DOHH2 (cell line): ENCODE measurements at regions not wholly inside any gene's neighbourhood (a gene's known extent, or its start where the extent isn't known, plus 50 kb on each side); places are given as distances from the start of the nearest gene placed in this dataset.

Source experiments
- H3F3A ChIP-seq: fragments of 200-600 bp; sonication (generic), shearing (Covaris generic); 2 replicates; pipeline ENCODE4 v1.6.0; 2016; ENCODE audit warnings: antibody characterized with exemption, mild to moderate bottlenecking; ENCODE audit not compliant: control insufficient read depth, insufficient read depth
- H3K27ac ChIP-seq: fragments of 200-600 bp; sonication (generic); 2 replicates; pipeline ENCODE4 v1.5.1; 2014; ENCODE audit warnings: low read depth, mild to moderate bottlenecking, low read length, moderate library complexity
- H3K27me3 ChIP-seq: fragments of 200-600 bp; sonication (generic); 2 replicates; pipeline ENCODE4 v1.6.1; 2014; ENCODE audit warnings: mild to moderate bottlenecking, low read length, mixed read lengths; ENCODE audit not compliant: control insufficient read depth
- H3K36me3 ChIP-seq: fragments of 200-600 bp; sonication (generic); 2 replicates; pipeline ENCODE4 v1.6.1; 2014; ENCODE audit warnings: mild to moderate bottlenecking, low read length, moderate library complexity, mixed read lengths; ENCODE audit not compliant: control insufficient read depth
- H3K4me1 ChIP-seq: fragments of 200-600 bp; sonication (generic); 2 replicates; pipeline ENCODE4 v1.6.1; 2014; ENCODE audit warnings: mild to moderate bottlenecking, low read length, mixed read lengths; ENCODE audit not compliant: control insufficient read depth
- H3K4me2 ChIP-seq: fragments of 200-600 bp; sonication (generic); 2 replicates; pipeline ENCODE4 v1.6.0; 2014; ENCODE audit warnings: mild to moderate bottlenecking, low read length, moderate library complexity
- H3K4me3 ChIP-seq: fragments of 200-600 bp; sonication (generic); 2 replicates; pipeline ENCODE4 v1.5.1; 2014; ENCODE audit warnings: mild to moderate bottlenecking, low read length, mixed read lengths
- H3K79me2 ChIP-seq: fragments of 200-600 bp; sonication (generic); 2 replicates; pipeline ENCODE4 v1.6.1; 2014; ENCODE audit warnings: mild to moderate bottlenecking, low read length, mixed read lengths; ENCODE audit not compliant: control insufficient read depth
- H3K9me2 ChIP-seq: fragments of 200-600 bp; sonication (generic); replicated peaks from 2 replicates; pipeline ENCODE4 v1.6.1; 2014; ENCODE audit warnings: mild to moderate bottlenecking, low read length, mixed read lengths; ENCODE audit not compliant: control insufficient read depth
- H3K9me3 ChIP-seq: fragments of 200-600 bp; sonication (generic); 2 replicates; pipeline ENCODE4 v1.6.1; 2014; ENCODE audit warnings: antibody characterized with exemption, low read length, mixed read lengths; ENCODE audit not compliant: control insufficient read depth, insufficient read depth
- H4K20me1 ChIP-seq: fragments of 200-600 bp; sonication (generic); 2 replicates; pipeline ENCODE4 v1.6.0; 2014; ENCODE audit warnings: low read depth, mild to moderate bottlenecking, antibody characterized with exemption, low read length, moderate library complexity; ENCODE audit not compliant: control insufficient read depth, insufficient read depth
- CTCF ChIP-seq: fragments of 200-600 bp; sonication (generic); IDR thresholded peaks from one replicate; pipeline ENCODE4 v1.5.1; 2014; ENCODE audit warnings: antibody characterized with exemption, mild to moderate bottlenecking, low read depth, low read length; ENCODE audit not compliant: poor library complexity, severe bottlenecking
- EZH2phosphoT487 ChIP-seq: fragments of 200-600 bp; sonication (generic); IDR thresholded peaks from 2 replicates; pipeline ENCODE4 v1.6.1; 2017; ENCODE audit warnings: borderline replicate concordance, mild to moderate bottlenecking, antibody characterized with exemption, low read length, moderate library complexity, mixed read lengths

GRCh38 chr11:92775003-92775676 is 194.3 kb upstream of the MTNR1B start:
- Histone ChIP-seq H3F3A (no peaks in the 10 kb centered on the region), H3K79me2 (no peaks in the 10 kb centered on the region), H3K36me3 (no peaks in the 10 kb centered on the region), H4K20me1 (no peaks in the 10 kb centered on the region), H3K27ac (no peak overlapping the region), H3K9me2 (no peaks in the 10 kb centered on the region), H3K4me3 (no peak overlapping the region), H3K4me2 (no peak overlapping the region), H3K9me3 (no peaks in the 10 kb centered on the region), H3K4me1 (no peaks in the 10 kb centered on the region), H3K27me3 (no peaks in the 10 kb centered on the region)
- TF ChIP-seq EZH2phosphoT487 (no peak), CTCF (no peak)

- H3K36me3 ChIP-seq: no peaks in the 10 kb centered on the region
- no peaks in the 10 kb centered on the region for H3K9me2 ChIP-seq
- H4K20me1 ChIP-seq: no peaks in the 10 kb centered on the region
- TF ChIP-seq CTCF (no peak), EZH2phosphoT487 (no peak)
- no peaks in the 10 kb centered on the region for H3K27me3 ChIP-seq
- no peaks in the 10 kb centered on the region for H3K4me1 ChIP-seq
- no peak overlapping the region for H3K27ac ChIP-seq
- H3K79me2 ChIP-seq: no peaks in the 10 kb centered on the region
- H3K4me3 ChIP-seq: no peak overlapping the region
- no peak overlapping the region for H3K4me2 ChIP-seq
- H3K9me3 ChIP-seq: no peaks in the 10 kb centered on the region
- H3F3A ChIP-seq: no peaks in the 10 kb centered on the region
Observed at GRCh38 chr11:92776676-92777075, 192.8 kb upstream of the MTNR1B start.

- Histone ChIP-seq H3K4me1 (no peaks in the 10 kb centered on the region), H3K9me3 (no peaks in the 10 kb centered on the region), H3K36me3 (no peaks in the 10 kb centered on the region), H3K27me3 (peaks cover 4% of the 10 kb centered on the region; the same call in 1 of the 2 replicates), H3K79me2 (no peaks in the 10 kb centered on the region), H3K4me2 (no peak overlapping the region), H3F3A (no peaks in the 10 kb centered on the region), H3K9me2 (no peaks in the 10 kb centered on the region), H3K27ac (no peak overlapping the region), H4K20me1 (no peaks in the 10 kb centered on the region), H3K4me3 (no peak overlapping the region)
- TF ChIP-seq EZH2phosphoT487 (no peak), CTCF (no peak)
Observed at GRCh38 chr11:92779746-92780145, 189.7 kb upstream of the MTNR1B start.
